GM12878 (cell line): ENCODE measurements at regions not wholly inside any gene's neighbourhood (a gene's known extent, or its start where the extent isn't known, plus 50 kb on each side); places are given as distances from the start of the nearest gene placed in this dataset.

Source experiments
- ATAC-seq: fragments of 200-7000 bp; cut with Tn5 transposase; 3 replicates; pipeline ENCODE4 v1.9.1; 2020; ENCODE audit warnings: mild to moderate bottlenecking, moderate library complexity
- BruUV-seq: library from RNA; stranded (reverse); fragments of 400-500 nt; replicated peaks from 2 replicates; lab custom pipeline; 2021; lab: Mats Ljungman, UMichigan
- CTCF ChIA-PET: fragments of 300-600 bp; sonication (Branson Sonifier 250); formaldehyde crosslinking; extraction: SDS; loops from one replicate; lab custom pipeline; 2021; ENCODE audit warnings: inconsistent platforms; lab: Yijun Ruan, JAX
- POLR2A ChIA-PET: fragments of 350-600 bp; formaldehyde crosslinking; extraction: SDS; loops from one replicate; lab custom pipeline; 2021; ENCODE audit warnings: inconsistent platforms; lab: Charles Lee
- RAD21 ChIA-PET: fragments of 300-600 bp; sonication (Branson Sonifier 250); formaldehyde crosslinking; loops from one replicate; lab custom pipeline; 2023; ENCODE audit warnings: antibody characterized with exemption; ENCODE audit not compliant: unreplicated experiment; lab: Charles Lee
- SMC1A ChIA-PET: fragments of 300-600 bp; sonication (Branson Sonifier 250); formaldehyde crosslinking; loops from one replicate; lab custom pipeline; 2023; ENCODE audit not compliant: unreplicated experiment, uncharacterized antibody; lab: Charles Lee
- DNase-seq: peaks from one replicate; pipeline ENCODE4 v3.0.0-alpha.2; 2011; ENCODE audit warnings: low read depth, low spot score
- FAIRE-seq: peaks from 3 replicates; lab custom pipeline; 2011; peaks lifted over from hg19 to GRCh38; lab: Jason Lieb, UNC
- H2AFZ ChIP-seq: 2 replicates; pipeline ENCODE4 v1.6.0; 2011; ENCODE audit warnings: low read depth, low read length, control low read depth; ENCODE audit not compliant: control insufficient read depth
- H3K27ac ChIP-seq: 2 replicates; pipeline ENCODE4 v1.5.1; 2011; ENCODE audit warnings: control low read depth; ENCODE audit not compliant: control insufficient read depth, insufficient read depth
- H3K27me3 ChIP-seq, 2 experiments: replicated peaks in 1 of 2; 2 replicates each; pipeline versions ENCODE4 v1.6.0 to v1.6.1; 2011; ENCODE audit warnings: low read length in 1 of 2; ENCODE audit not compliant: control insufficient read depth in 2 of 2, insufficient read depth in 2 of 2
- H3K36me3 ChIP-seq, 2 experiments: 2 replicates each; pipeline ENCODE4 v1.5.1; 2011; ENCODE audit warnings: low read length in 1 of 2; ENCODE audit not compliant: control insufficient read depth in 2 of 2, insufficient read depth in 2 of 2
- H3K4me1 ChIP-seq: 2 replicates; pipeline ENCODE4 v1.6.1; 2011; ENCODE audit warnings: mild to moderate bottlenecking, low read length, moderate library complexity, mixed read lengths; ENCODE audit not compliant: control insufficient read depth, insufficient read depth
- H3K4me2 ChIP-seq: 2 replicates; pipeline ENCODE4 v1.6.0; 2011; ENCODE audit warnings: control low read depth; ENCODE audit not compliant: control insufficient read depth, insufficient read depth
- H3K4me3 ChIP-seq: fragments of 200-600 bp; sonication (generic); 2 replicates; pipeline ENCODE4 v1.5.1; 2016
- H3K79me2 ChIP-seq: 2 replicates; pipeline ENCODE4 v1.6.0; 2011; ENCODE audit warnings: low read length; ENCODE audit not compliant: control insufficient read depth, insufficient read depth
- H3K9ac ChIP-seq: 2 replicates; pipeline ENCODE4 v1.8.0; 2011; ENCODE audit warnings: low read length, control low read depth, mixed read lengths; ENCODE audit not compliant: control insufficient read depth, insufficient read depth
- H3K9me3 ChIP-seq: replicated peaks from 3 replicates; pipeline ENCODE4 v1.5.1; 2011; ENCODE audit warnings: mild to moderate bottlenecking, low read length; ENCODE audit not compliant: control insufficient read depth, insufficient read depth
- H4K20me1 ChIP-seq: 2 replicates; pipeline ENCODE4 v1.6.0; 2011; ENCODE audit not compliant: control insufficient read depth, insufficient read depth
- HCFC1 ChIP-seq: fragments of 150-350 bp; IDR thresholded peaks from 2 replicates; pipeline ENCODE4 v1.6.1; 2014; ENCODE audit warnings: low read length
- IKZF1 ChIP-seq: fragments of 450-650 bp; conservative IDR thresholded peaks from 2 replicates; pipeline ENCODE4 v1.6.1; 2017; ENCODE audit warnings: antibody characterized with exemption, mild to moderate bottlenecking
- JUND ChIP-seq: IDR thresholded peaks from 2 replicates; pipeline ENCODE4 v1.6.1; 2012; ENCODE audit warnings: low read depth, mild to moderate bottlenecking, low read length, improper control_type of control experiment, moderate library complexity
- LARP7 ChIP-seq: fragments of 450-650 bp; IDR thresholded peaks from 2 replicates; pipeline ENCODE4 v1.6.1; 2017; ENCODE audit warnings: mild to moderate bottlenecking
- MTA2 ChIP-seq: fragments of 450-650 bp; IDR thresholded peaks from 2 replicates; pipeline ENCODE4 v1.6.1; 2016; ENCODE audit warnings: low read depth, mild to moderate bottlenecking, moderate library complexity
- MTA3 ChIP-seq: IDR thresholded peaks from 2 replicates; pipeline ENCODE4 v1.6.1; 2012; ENCODE audit warnings: low read length, inconsistent platforms, borderline replicate concordance
- NR2F1 ChIP-seq: fragments of 450-650 bp; conservative IDR thresholded peaks from 2 replicates; pipeline ENCODE4 v1.6.1; 2017; ENCODE audit warnings: mild to moderate bottlenecking
- PAX5 ChIP-seq: IDR thresholded peaks from 2 replicates; pipeline ENCODE4 v1.6.1; 2011; ENCODE audit warnings: low read depth, low read length, borderline replicate concordance
- POLR2AphosphoS2 ChIP-seq: IDR thresholded peaks from 2 replicates; pipeline ENCODE4 v1.6.1; 2011; ENCODE audit warnings: low read depth, mild to moderate bottlenecking, low read length, improper control_type of control experiment, moderate library complexity
- POU2F2 ChIP-seq: IDR thresholded peaks from 3 replicates; pipeline ENCODE4 v1.6.1; 2011; ENCODE audit warnings: low read depth, mild to moderate bottlenecking, low read length, borderline replicate concordance
- RELA ChIP-seq: fragments of 450-650 bp; IDR thresholded peaks from 2 replicates; pipeline ENCODE4 v1.8.0; 2014; ENCODE audit warnings: borderline replicate concordance; ENCODE audit not compliant: partially characterized antibody
- RFX5 ChIP-seq: IDR thresholded peaks from 2 replicates; pipeline ENCODE4 v1.6.1; 2011; ENCODE audit warnings: low read depth, low read length, improper control_type of control experiment
- SMAD5 ChIP-seq: IDR thresholded peaks from 2 replicates; pipeline ENCODE4 v1.6.1; 2016; ENCODE audit warnings: antibody characterized with exemption, low read depth
- SMARCA5 ChIP-seq: fragments of 450-650 bp; IDR thresholded peaks from 2 replicates; pipeline ENCODE4 v1.6.1; 2017; ENCODE audit warnings: mild to moderate bottlenecking
- WGBS: methylation state at CpG from one replicate; pipeline ENCODE4 v1.1.6; 2016; ENCODE audit warnings: low lambda C conversion rate; ENCODE audit not compliant: insufficient replicate concordance, insufficient coverage; ENCODE audit errors: missing lambda C conversion rate; 5-methylcytosine and 5-hydroxymethylcytosine counted together
- in situ Hi-C: fragments of 300-500 bp; cut with MboI; formaldehyde crosslinking; loops from 9 replicates; pipeline ENCODE4 v1.14.3; 2018; ENCODE audit warnings: mixed read lengths
- intact Hi-C: fragments of 100-400 bp; cut with micrococcal nuclease; formaldehyde crosslinking; loops from one replicate; pipeline ENCODE4 v1.14.2; 2022; ENCODE audit not compliant: unreplicated experiment
- TF ChIP-seq, protein P1 (sequence below): fragments of 450-650 bp; formaldehyde crosslinking; IDR thresholded peaks from 2 replicates; pipeline ENCODE4 v1.4.0; 2020; ENCODE audit warnings: mild to moderate bottlenecking, moderate library complexity

DNA sequence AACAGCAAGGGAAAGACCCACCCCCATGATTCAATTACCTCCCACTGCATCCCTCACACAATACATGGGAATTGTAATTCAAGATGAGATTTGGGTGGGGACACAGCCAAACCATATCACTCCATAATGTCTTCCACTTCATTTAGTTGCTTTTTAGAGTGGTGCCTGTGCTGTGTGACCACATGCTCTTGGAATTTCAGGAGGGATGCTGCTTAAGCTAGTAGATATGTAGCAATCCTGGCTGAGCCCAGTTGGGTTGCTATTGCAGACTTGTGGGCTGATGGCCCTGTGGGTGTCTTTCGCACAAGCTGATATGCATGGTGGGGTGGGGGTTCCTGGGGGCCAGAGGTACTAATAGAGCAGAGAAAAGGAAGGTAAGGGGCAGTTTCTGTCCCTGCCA, 160.4 kb upstream of the SYT6 start:
- Histone ChIP-seq H3K4me3 (no peak overlapping the region), H4K20me1 (no peaks in the 10 kb centered on the region), H3K4me1 (no peaks in the 10 kb centered on the region), H3K27me3 (no peaks in the 10 kb centered on the region), H2AFZ (no peak overlapping the region), H3K27ac (no peak overlapping the region), H3K9me3 (no peaks in the 10 kb centered on the region)
- intact Hi-C loops = no loop called here
- 0% methylated on average over 1 of the region's 1 CpG for WGBS
- CTCF ChIA-PET = interaction anchor here (0.5 kb wide), 1 partner anchor 68 kb away, joined by 4 read pairs; no protein-coding TSS in a partner anchor
- DNase-seq (no peak), ATAC-seq (no peak)
- POLR2A ChIA-PET = no interaction called here
- TF ChIP-seq NR2F1 (no peak), RELA (no peak), MTA3 (no peak), POLR2AphosphoS2 (no peak)
- TF ChIP-seq, all 136 proteins: peak for 0
- Histone ChIP-seq H3K36me3 (no peaks in the 10 kb centered on the region), H3K79me2 (no peaks in the 10 kb centered on the region), H3K4me2 (no peak overlapping the region), H3K9ac (no peak overlapping the region)
- in situ Hi-C loops = no loop called here
- ChIA-PET RAD21 (no interaction called here), SMC1A (no interaction called here)
- BruUV-seq = no TSS peak
- FAIRE-seq = no peak

DNA sequence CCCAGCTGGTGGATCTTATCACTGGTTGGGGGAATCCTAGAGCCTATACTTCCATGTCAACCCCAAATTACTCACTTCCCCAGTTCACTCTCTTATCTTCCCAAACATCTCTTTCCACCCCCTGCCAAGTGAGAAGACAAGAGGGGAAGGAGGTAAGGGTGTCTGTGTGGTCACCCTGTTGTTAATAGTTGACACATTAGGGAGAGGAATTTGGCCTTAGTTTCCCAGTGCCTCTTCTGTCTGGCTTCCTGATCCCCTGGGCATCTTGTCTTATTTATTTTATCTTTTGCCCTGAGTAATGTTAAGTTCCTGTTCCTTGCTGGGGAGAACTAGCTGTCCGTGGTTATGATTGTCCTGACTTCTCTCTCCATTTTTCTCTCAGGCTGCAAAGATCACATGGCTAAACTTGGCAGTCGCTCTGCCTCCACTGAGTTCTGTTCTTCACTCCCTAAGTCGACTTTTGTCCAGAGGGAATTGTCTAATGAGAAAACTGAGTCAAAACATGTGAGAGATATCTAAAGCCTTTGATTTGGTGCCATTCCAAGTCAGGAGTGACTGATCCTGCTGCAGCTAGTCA, 157.1 kb upstream of the SYT6 start:
- ChIA-PET POLR2A (no interaction called here), CTCF (no interaction called here), SMC1A (no interaction called here), RAD21 (no interaction called here)
- Histone ChIP-seq H3K4me3 (no peak overlapping the region), H3K36me3 (no peaks in the 10 kb centered on the region), H3K9me3 (no peaks in the 10 kb centered on the region), H3K79me2 (no peaks in the 10 kb centered on the region), H3K27me3 (no peaks in the 10 kb centered on the region), H2AFZ (no peak overlapping the region), H3K4me2 (no peak overlapping the region), H4K20me1 (no peaks in the 10 kb centered on the region), H3K27ac (no peak overlapping the region), H3K9ac (no peak overlapping the region), H3K4me1 (no peaks in the 10 kb centered on the region)
- WGBS = 39% methylated on average over 3 of the region's 3 CpGs
- in situ Hi-C loops = no loop called here
- DNase-seq = no peak
- TF ChIP-seq MTA2 (no peak), RFX5 (no peak), SMAD5 (no peak), HCFC1 (no peak), SMARCA5 (no peak), PAX5 (no peak), IKZF1 (no peak), POU2F2 (no peak), JUND (no peak), LARP7 (no peak)
- TF ChIP-seq, protein P1, sequence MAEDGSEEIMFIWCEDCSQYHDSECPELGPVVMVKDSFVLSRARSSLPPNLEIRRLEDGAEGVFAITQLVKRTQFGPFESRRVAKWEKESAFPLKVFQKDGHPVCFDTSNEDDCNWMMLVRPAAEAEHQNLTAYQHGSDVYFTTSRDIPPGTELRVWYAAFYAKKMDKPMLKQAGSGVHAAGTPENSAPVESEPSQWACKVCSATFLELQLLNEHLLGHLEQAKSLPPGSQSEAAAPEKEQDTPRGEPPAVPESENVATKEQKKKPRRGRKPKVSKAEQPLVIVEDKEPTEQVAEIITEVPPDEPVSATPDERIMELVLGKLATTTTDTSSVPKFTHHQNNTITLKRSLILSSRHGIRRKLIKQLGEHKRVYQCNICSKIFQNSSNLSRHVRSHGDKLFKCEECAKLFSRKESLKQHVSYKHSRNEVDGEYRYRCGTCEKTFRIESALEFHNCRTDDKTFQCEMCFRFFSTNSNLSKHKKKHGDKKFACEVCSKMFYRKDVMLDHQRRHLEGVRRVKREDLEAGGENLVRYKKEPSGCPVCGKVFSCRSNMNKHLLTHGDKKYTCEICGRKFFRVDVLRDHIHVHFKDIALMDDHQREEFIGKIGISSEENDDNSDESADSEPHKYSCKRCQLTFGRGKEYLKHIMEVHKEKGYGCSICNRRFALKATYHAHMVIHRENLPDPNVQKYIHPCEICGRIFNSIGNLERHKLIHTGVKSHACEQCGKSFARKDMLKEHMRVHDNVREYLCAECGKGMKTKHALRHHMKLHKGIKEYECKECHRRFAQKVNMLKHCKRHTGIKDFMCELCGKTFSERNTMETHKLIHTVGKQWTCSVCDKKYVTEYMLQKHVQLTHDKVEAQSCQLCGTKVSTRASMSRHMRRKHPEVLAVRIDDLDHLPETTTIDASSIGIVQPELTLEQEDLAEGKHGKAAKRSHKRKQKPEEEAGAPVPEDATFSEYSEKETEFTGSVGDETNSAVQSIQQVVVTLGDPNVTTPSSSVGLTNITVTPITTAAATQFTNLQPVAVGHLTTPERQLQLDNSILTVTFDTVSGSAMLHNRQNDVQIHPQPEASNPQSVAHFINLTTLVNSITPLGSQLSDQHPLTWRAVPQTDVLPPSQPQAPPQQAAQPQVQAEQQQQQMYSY = no peak
- no peak for FAIRE-seq
- ATAC-seq = no peak
- intact Hi-C loops = no loop called here
- no TSS peak for BruUV-seq
